HuH-7 (cell line): ENCODE measurements at regions not wholly inside any gene's neighbourhood (a gene's known extent, or its start where the extent isn't known, plus 50 kb on each side); places are given as distances from the start of the nearest gene placed in this dataset.
"Not testable (repeated sequence)": the region's sequence is repeated elsewhere in the genome, so short reads cannot be mapped to it uniquely, and the experiment has no call there.

ENCODE experiments used
- DNase-seq: peaks from one replicate; pipeline ENCODE4 v3.0.0; 2011; ENCODE audit warnings: low spot score

DNA sequence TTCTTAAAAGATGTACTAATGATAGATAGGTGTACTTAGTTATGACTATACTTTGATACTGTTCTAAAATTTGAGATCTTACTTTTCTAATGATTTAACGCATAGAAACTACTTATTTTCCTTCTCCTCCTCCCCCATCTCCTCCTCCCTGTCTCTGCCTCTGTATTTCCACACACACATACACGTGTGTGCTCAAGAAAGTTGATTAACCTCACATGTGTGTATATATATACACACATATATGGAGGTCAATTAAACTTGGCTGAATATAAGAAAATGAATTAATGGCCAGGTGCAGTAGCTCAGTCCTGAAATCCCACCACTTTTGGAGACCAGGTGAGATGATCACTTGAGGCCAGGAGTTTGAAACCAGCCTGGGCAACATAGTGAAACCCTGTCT lies 362.7 kb upstream of the SYT1 start:
- DNase-seq: no peak

DNA sequence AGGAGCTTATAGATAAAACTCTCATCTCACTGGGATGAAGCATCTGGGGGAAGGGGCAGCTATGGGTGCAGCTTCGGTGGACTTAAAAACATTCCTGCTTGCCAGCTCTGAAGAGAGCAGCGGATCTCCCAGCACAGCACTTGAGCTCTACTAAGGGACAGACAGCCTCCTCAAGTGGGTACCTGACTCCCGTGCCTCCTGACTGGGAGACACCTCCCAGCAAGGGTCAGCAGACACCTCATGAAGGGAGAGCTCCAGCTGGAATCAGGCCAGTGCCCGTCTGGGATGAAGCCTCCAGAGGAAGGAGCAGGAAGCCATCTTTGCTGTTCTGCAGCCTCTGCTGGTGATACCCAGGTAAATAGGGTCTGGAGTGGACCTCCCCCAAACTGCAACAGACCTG lies 345.2 kb upstream of the SYT1 start:
- no peak for DNase-seq

DNA sequence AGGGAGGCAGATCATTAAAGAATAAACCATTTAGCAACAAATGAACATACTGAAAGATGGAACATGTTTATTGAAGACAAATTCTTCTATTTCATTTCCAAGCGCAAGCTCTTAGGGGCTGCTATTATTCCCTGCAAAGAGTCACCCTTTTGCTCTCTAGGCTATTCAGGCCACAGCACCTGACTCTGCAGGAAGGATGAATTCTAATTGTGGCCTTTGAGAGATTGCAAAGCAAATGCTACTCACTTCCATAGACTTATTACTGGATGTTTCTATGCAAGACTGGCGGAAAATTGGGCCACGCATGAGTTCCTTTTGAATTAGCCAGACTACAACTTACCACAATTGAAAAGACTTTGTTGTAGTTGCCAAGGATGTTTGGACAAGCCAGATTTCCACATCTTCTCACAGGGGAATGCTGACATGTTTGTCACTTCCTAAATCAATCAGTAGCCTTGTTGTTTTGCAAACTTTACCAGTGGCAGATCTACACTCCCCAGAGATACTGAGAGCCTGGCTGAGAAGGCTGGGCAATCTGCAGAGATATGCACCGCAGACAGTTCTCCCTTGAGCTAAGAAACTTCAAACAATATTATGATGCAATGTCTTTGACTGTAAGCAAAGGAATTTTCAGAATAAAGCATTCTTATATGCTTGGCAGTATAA lies 334.3 kb upstream of the SYT1 start:
- DNase-seq: no peak

DNA sequence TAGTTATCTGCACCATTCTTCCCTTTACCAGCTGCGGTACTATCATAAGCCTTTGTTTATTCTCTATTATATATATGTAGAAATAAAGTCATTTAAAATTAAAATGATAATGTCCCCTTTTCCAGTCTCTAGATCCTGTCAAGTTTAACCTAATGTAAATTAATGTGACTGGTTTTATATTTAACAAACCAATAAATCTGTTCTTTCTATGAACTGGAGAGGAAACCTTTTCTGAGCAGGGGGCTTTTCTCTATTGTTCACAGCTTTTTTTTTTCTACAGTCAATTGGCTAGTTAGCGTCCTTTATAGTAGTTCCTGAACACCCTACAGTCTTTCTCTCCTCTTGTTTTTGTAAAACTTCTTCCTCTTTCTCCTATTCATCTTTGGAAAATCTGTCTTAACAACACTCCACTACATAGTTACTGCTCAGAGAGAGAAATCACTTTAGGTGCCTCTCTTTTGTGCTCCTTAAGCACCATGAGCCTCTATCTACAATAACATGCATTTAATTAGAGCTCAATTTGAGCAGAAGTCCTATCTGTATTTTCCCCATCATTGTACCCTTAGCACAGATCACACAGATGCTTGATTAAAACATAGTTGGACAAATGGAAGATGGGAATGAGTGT lies 332.6 kb upstream of the SYT1 start:
- DNase-seq: no peak

DNA sequence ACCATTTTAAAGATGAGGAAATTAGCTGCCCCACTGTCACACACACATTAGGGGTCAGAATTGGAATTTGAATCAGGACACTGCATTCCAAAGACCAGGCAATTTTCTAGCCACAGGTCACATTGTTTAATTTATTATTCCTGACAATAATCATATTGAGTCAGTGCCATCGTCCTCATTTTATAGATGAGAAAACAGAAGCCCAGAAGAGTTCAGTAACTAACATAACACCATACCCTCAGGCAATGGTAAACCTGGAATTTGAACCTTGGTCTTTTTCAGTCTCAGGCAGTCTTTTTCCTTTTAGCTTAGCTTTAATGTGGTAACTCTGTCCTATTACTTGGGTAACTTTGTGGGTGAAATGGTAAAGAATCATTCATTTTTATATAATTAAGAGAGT lies 330.3 kb upstream of the SYT1 start:
- no peak for DNase-seq

DNA sequence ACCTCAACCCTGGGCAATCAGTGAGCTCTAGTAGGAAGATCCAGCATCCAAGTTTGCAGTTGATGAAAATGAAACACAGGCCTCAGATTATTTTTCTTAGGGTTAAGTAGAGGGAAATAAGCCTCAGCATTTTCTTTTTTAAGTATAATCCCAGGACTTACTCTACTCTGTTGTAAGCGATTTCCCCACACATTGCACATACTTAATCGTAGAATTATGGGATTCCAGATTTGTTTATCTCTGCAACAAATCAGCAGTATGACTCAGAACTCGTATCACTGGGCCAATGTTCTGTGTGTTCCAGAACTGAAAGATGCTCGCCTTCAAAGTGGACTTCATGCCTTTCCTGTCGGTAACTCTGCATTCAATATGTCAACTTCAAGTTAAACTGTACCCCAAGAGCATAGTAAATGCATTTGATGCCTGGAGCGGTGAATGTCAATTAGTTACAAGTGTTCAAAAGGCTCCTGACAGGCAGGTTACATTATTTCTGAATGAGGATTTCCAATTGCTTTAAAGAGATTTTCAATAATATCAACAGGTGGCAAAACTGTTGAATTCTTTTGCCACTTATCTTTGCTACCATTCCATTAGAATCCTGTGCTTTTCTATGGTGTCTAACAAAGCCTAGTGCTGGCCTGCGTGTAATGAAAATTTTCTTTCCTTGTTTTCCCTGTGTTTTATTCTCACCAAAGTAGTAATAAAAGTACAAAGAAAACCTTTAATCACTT lies 323.8 kb upstream of the SYT1 start:
- no peak for DNase-seq

DNA sequence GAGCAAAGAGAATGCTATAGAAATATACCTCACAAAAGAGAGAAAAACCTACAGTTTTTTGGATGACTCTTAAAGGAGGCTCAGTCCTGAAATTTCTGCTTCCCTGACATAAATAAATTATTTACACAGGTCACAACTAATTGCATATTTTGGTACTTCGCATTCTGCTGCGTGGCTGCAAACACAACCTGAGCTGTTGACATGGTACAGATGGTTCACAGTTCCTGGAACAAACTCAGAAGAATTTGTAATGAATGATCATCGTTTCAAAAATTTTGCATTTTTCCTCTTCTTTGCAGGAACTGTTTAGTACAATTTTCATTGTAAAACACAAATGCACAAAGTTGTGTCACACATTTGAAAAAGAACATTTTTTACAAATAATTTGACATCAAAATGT lies 313.7 kb upstream of the SYT1 start:
- DNase-seq: no peak

DNA sequence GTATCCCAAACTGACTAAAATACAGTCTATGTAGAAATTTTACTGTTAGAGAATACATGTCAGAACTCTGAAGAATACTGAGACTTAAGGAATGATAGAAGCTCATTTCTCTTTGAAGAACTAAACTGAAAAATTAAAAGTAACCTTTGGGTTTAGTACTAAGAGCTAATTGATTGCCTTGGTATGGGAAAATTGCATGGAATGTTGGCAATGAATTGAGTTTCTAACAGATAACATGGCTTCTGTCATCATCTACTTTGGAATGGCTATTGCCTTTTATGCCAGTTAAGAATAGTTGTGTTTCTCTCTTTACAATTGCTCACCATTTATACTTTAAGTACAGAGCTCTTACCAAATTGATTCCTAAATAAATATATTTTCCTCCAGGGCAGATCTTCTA lies 308.8 kb upstream of the SYT1 start:
- no peak for DNase-seq

DNA sequence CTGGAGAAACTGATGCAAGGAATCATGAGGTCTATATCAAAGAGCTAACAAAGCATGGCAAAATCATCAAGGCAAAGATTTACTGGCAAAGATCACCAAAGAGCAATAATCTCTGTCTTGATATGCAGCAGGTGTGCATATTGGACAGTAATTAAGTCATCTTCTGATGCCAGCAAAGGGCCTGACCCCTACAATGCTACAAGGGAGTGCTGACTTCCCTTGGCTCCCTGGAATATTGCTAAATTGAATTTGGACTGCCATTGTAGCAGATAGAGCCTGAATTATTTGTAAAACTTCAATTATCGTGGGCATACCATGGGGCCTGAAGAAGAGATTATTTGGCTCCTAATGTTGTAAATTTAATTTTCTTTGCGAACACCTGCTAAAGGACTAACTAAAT lies 307.9 kb upstream of the SYT1 start:
- no peak for DNase-seq

DNA sequence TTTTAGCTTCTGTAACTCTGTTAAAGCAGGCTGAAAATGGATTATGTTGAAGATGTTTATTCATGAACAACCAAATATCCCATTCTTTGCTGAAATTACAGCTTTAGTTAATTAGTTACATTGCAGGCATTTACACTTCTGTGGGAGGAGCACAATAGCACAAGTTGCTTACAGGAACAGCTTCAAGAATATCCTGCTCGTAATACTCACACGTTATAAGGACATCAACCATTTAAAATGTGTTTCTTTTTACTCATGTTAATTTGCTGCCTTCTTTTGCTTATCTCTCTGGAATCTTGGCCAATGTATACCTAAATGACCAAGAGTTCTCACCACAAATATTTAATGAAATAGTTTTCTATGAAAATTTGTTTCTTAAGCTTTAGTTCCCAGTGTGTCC lies 305.2 kb upstream of the SYT1 start:
- no peak for DNase-seq

DNA sequence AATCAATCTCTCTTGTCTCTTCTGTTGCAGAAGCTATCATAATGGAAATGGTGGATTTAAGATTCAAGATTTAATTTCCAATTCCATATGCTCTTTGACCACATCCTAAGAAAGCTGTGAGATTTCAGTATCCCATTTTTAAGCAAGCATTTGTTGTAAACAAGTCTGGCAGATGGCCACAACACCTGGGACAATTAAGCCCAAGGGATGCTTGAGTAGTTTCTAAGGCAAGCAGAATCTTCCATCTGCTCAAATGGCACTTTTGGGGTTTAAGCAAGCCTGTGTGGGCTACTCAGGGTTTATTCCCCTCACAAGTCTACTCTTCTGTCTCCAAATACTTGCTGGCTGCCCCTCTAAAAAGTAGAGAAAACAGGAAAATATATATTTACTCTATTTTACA lies 304.7 kb upstream of the SYT1 start:
- no peak for DNase-seq

DNA sequence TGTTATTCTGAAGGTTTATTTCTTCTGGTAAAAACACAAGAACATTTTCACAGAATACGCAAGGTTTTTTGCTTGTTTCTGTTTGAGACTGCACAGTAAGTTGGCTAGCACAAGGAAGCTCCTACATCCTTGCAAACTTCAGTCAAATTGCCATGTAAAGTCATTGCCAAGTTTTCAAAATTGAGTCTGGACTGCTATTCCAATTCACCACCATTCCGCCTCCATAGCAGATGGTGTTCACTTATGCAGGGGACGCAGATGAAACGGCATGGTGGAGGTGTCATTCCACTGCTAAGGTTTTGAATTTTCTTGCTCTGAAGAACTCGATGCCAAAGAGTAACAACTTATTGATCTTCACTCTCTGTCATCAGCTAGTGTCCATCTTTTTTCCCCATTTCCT lies 303.9 kb upstream of the SYT1 start:
- DNase-seq: no peak

DNA sequence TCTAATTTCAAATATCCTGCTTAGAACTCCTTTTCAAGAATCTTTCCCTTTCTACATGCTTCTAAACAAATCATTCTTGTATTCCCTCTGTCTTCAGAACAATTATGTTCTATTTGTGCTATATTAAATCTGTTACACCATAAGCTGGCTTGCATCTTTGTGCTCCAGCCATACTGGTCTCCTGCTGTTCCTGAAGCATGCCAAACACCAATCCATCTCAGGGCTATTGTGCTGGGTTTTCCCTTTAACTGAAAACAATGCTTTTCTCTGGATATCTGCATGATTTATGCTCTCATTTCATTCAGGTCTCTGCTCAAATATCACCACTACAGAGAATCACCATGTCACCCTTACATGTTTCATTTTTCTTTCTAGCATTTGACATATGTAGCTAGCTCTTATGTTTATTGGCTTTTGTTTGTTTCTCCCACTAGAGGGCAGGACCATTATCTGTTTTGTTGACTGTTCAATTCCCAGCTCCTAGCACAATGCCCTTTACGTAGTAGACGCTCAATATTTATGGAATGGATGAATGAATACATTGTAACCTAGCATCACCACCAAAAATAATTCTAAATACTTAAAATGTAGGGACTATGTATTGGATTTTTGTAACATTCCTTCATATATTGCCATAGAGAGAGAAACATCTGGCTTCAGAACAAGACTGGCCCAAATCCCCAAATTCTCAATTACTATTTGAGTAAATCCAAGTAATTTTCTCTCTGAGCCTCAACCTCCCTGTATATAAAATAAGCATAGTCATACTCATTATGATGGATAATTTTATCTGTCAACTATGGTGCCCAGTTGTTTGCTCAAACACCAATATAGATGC lies 302.0 kb upstream of the SYT1 start:
- DNase-seq: no peak

DNA sequence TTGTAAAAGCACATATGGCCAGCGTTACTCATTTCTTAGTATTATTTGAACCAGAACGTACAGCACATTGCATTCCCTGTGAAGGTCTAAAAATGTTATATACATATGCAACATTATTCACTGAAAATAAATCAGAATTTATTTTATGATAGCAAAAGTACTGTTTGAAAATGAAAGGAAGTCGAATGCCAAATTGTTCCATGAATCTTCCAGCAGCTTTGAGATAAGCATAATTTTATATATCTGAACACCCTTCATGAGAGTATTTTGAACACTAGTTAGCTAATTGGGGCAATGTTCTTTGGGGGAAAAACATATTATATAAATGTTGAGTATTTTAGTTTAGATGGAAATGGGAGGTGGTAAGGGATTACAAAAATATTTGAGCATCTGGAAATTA lies 300.7 kb upstream of the SYT1 start:
- no peak for DNase-seq

DNA sequence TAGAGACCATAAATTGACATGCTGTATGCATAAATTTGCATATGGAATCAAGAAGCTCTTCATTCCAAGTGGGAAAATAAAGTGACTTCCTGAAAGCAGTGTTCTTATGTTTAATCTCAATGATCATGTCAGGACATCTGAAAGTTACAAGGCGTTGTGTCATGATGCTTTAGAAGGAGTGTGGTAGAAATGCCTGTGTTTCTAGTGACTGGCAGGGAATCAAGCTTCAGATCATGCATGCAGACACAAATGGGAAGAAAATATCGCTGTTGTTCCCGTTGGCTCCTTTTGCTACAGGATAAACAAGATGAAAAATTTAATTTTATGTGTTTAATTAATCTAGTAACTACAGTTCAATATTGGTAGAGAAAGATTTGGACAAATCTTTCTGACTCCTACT lies 298.1 kb upstream of the SYT1 start:
- no peak for DNase-seq

DNA sequence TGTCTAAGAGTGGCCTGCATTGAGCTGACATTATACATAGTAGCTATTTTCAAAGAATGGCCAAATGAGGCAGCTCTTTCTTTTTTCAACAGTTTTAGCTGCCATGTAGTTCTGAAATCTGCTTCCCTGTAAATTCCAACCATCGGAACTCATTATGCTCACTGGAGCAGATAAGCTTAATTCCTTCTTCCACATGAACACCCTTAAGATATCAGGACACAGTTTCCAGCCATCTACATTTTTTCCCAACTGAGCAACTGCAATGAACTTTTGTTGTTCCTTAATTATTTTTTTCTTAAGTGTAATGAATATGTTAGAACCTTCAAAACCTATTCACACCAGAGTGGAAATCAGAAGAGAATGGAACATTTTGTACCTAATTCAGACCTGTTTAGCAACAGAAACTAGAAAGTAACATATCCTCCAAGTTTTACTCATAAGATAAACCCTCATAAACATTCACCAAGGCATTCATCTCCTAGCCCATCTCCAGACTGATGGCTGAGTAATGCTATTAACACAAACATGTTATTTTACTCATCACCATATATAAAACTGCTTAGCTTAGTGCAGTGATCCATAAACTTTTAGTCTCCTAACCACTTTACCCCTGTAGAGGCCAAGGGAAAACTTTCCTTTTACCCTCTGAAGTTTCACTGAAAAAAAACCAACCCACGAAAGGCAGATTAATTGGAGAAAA lies 296.1 kb upstream of the SYT1 start:
- DNase-seq: no peak

DNA sequence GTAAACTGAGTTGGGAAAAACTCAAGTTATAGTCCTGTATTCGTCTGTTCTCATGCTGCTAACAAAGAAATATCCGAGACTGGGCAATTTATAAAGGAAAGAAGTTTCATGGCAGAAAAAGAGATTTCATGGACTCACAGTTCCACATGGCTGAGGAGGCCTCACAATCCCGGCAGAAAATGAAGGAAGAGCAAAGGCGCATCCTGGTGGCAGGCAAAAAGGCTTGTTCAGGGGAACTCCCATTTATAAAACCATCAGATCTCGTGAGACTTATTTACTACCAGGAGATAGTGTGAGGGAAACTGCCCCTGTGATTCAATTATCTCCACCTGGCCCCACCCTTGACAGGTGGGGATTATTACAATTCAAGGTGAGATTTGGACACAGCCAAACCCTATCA lies 292.6 kb upstream of the SYT1 start:
- no peak for DNase-seq

DNA sequence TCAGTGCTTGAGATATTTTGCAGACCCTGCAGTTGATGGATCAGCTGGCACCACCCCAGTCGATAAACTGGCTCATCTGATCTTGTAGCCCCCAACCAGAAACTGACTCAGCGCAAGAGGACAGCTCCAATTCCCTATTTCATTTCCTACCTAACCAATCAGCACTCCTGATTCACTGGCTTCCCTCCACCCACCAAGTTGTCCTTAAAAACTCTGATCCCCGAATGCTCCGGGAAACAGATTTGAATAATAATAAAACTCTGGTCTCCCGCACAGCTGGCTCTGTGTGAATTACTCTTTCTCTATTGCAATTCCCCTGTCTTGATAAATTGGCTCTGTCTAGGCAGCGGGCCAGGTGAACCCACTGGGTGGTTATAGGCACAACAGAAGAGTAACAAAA lies 289.4 kb upstream of the SYT1 start:
- DNase-seq: not testable (repeated sequence)

DNA sequence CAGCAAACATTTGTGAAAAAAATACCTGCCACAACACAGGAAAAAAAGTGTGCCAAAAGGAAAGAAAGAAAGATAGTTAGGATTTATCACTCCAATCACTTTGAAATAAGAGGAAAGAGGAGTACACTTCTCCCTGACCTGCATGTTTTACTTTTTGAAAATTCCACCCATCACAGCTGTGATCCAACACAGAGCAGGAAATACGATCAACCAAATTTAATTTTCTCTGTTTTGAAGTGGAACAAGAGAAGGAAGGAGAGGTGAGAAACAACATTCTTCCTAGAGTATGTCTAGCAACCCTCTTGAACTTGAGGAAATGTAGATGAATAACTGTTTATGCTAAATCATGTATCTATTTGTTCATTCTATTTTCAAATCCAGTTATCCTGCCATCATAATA lies 284.7 kb upstream of the SYT1 start:
- no peak for DNase-seq

DNA sequence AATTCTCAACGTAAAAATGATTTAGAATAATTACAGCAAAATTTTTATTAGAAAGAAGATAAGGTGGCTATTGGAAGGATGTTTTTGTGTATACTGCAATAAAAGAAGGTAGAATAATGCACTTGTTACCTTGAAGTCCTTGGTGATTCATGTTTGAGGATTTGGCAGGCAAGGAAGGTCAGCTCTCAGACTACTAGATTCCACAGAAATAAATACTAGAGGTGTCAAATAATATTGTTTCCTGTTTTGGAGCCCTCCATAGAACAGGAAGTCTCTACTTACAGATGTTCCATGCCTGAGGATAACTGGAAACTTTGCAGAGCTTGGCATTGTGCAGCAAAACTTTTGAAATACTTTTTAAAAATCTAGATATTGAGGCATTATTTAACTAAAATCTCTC lies 284.3 kb upstream of the SYT1 start:
- DNase-seq: no peak

DNA sequence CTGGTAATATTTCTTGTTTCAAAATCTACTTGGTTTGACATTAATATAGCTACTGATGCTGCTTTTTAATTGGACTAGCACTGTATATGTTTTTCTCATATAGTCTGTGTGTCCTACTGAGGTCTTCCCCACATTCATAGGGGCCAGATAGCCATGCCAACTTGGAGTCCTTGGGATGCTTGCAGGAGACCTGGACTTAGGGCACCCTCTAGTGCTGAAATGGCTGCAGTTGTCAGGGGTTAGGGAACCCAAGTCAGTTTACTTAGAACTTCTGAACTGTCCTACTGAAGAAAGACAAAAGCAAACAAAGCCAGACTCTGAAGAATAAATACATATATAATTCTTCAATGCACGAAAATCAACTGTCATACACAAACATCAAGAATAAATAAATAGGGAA lies 279.9 kb upstream of the SYT1 start:
- DNase-seq: peak; percentile 6

DNA sequence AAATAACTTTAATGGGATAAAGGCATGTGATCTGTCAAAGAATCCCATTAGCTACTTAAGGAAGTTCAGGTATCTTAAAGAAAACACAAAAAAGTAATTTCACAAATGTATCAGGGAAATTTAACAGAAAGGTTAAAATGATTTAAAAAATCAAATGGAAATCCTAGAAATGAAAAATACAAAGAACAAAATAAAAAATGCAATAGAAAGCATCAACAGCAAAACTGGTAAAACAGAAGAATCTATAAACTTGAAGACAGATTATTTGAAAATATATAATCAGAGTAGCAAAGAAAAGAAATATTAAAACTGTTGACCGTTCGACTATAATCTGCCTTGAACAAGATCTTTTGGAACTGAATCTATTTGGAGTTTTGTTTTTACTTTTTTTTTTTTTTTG lies 279.4 kb upstream of the SYT1 start:
- DNase-seq: no peak
